Fibroblast of the conjunctiva (primary cell): ENCODE measurements at regions not wholly inside any gene's neighbourhood (a gene's known extent, or its start where the extent isn't known, plus 50 kb on each side); places are given as distances from the start of the nearest gene placed in this dataset.

ENCODE experiments used
- DNase-seq: peaks from one replicate; pipeline ENCODE4 v3.0.0-alpha.2; 2010; ENCODE audit warnings: low read depth

DNA sequence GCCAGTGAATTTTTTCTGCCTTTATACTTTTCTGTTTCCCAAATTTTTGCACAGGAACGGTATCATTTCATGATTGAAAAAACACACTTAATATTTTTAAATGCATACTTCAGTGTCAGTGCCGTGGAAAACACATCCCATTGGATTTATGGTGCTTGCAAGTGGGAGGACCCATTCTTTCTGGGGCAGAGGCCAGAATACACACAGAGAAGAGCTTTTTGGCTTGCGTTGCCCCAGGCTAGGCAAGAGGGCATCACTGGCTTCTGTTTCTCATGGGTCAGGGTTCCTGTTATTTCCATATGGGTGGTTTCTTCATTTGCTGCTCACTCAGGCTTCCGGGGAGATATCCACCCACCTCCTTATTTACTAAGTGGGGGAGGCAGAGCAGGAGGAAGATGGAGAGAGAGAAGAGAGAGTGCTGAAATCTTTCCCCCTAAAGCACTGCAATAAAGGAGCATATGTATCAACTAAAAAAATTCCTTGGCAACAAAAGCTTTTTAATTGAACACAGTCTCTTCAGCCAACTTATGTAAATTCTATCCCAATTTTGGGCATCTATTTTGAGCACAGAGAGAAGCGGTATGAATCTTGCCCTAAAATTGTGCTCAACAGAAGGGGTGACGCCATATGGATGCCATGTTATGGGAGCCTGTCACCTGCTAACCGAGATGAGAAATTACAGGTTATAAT lies 66.0 kb upstream of the KIRREL3 start:
- DNase-seq, result no peak

DNA sequence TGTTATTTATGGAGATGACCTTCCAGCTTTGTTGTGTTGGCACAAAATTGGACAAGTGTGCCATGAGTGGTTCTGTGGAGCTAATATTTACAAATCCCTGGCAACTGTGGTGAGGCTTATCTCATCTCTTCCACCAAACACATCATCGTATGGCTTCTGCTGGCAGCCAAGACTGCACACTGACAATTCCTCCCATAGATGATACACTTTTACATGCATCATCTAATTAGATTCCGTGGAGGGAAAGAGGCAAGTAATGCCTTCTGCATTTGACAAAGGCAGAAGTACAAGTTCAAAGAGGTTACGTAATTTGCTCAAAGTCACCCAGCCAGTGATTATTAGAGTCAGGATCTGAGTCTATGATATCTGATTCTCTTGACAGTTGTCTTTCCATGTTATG lies 62.7 kb upstream of the KIRREL3 start:
- DNase-seq, result no peak

DNA sequence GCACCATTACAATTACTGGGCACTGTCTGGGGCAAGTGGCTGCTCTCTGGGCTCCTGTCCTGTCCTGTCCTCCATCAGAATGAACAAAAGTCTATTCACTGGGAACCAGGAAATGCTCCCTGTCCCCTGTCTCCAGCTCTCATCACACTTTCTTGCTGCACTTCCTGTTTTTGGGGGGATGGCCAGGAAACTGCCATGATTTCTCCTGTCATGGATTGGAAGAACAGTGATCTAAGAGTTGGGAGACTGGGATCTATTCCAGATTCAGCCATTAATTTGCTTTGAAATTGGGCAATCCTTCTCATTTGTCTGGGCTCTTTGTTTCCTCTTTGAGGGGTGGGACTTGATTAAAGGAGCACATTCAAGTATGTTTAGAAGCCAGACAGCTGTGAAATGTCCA lies 61.4 kb upstream of the KIRREL3 start:
- no peak for DNase-seq

DNA sequence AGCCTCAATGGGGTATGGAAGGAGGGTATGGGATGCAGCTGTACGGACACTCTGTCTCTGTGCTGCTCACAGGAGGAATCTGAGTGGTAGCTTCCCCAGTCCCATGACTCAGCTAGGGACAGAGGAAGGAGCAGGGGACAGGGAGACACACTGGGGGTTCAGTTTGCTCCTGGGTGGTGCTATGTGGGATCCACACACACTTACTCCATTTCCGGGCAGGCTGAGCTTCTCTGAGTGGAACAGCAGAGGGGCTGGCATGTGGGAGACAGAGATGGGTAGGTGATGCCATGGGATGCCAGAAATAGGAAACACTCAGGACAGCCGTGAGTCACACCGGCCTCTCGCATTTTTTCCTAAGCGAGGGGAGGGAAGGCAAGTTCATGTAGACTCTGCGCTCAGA lies 59.2 kb upstream of the KIRREL3 start:
- DNase-seq, result no peak

DNA sequence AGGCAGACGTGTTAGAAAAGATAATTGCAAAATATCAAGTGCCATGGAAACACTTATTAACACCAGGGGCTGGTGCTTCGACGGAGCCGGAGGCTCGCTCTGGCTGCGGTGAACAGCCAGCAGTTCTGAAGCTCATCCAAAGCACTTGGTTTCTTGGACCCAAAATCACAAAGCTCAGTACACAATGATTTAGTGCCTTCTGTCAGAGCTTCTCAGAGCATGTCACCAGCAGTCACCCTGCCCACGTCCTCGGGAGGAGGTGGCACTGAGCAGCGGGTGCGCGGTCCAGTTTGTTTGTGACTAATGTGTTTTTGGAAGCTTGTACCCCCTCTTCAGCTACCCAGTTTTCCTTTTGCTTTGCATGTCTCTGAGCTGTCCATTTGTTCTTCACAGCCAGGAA lies 58.7 kb upstream of the KIRREL3 start:
- no peak for DNase-seq

DNA sequence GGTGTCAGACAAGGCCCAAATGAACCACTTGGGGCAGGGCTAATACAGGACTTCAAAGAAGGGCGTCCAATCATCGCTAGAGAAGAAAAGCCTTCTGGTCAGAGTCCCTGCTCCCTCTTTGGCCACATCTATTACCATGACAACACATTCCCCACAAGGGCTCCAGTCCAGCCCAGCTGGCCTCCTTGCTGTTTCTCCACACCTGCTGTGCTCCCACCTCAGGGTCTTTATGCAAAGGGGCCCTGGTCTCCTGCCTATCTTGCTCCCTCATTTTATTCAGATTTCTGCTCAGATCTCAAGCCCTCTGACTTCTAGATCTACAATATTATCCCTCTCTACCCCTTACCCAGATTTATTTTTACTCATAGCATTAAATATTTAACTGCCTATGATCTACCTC lies 58.0 kb upstream of the KIRREL3 start:
- DNase-seq, result no peak

DNA sequence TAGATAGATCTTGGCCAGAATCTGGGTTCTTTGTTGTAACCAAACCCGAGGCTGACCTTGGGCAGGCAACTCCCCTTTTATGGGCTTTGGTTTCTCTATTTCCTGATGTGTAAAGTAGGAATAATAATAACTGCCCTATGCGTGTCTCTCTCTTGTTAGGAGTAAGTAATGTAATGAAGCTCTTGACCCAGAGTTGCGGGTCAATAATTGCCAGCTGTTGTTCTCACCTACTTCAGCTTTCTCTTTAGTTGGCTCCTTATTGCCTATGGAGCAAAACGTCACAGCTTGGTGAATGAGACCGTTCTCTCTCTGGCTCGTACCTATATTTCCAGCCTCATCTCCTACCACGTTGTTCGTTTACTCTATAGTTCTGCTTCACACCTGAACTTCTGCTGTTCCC lies 56.6 kb upstream of the KIRREL3 start:
- no peak for DNase-seq

DNA sequence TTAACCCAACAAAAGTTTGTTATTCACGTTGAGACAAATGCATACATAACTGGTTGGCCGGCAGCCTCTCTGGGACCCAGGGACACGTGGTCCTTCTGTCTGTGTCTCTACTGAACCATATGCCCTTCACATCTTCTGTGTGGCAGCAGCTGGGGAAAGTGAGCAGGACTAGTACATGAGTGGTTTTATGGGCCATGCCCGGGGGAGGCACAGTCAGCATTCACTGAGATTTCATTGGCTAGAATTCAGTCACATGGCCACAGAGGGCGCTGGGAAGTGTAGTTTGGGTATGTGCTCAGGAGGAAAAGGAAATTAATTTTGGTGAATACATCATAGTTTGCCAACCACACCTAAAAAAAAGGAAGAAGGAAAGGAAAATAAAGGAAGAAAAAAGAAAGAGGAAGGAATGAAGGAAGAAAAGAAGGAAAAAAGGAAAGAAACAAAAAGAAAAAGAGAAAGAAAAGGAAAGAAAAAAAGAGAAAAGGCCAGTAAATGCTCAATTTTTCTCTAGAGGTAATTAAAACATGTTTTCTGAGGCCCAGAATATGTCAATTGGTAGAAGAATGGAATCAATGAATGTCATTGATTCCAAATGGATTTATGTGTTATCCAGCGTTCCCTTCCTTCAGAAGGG lies 55.9 kb upstream of the KIRREL3 start:
- no peak for DNase-seq

DNA sequence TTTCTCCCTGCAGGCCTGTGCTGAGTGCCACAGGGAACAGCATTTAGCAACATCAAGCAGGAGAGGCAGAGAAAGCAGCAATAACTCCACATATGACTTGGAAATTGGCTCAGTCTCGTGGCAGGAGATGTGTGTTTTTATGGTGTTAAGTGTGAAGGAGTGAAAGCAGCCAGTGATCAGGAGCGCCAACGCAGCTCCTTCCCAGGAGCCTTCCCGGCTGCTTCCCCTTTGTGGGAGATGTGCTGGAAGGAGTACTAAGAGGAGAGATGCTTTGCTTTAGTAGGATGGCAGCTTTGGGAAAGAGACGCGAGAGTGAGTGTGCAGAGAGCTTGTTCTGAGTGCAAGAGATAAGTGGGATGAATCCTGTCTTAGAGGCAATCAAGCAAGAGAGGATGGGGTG lies 54.7 kb upstream of the KIRREL3 start:
- no peak for DNase-seq

DNA sequence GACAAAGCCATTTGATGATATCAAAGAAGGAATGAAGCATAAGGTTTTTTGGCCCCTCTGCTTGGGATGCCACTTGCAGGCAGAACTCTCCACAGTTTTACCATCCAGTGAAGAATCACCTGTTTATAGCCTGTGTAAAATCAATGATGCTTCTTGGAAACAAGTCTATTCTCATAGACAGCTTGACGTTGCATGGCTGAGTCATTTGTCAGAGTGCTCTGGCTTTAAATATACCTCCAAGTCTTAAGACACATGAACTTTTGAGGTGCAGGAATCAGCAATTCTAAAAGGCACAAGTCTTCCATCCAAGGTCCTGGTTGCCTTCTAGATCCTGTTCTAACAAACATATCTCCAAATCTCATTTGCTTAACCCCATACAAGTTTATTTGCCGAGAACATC lies 53.6 kb upstream of the KIRREL3 start:
- no peak for DNase-seq

DNA sequence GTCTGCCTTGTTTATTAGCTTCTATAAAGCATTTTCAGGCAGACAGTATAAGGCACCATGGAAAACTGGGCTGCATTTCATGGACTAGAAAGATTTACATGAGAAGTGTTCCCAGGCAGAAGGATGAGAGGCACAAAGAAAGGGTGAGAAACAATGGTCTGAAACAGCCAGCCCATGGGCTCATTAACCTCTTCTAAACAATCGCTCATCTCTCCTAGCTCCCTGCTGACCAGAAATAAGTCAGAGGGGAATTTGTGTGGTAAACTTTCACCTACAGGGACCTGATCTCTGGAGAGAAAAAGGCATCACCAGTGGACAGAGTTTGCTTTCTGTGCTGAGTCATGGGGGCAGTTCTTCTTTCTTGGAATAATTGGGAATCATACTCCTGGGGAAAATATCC lies 51.8 kb upstream of the KIRREL3 start:
- no peak for DNase-seq
